Neural cell (in vitro differentiated cells): ENCODE measurements at regions not wholly inside any gene's neighbourhood (a gene's known extent, or its start where the extent isn't known, plus 50 kb on each side); places are given as distances from the start of the nearest gene placed in this dataset.

Experiments used
- H2AFZ ChIP-seq: fragments of 200-600, 300-800 bp; sonication (generic), shearing (Covaris generic); 2 replicates; pipeline ENCODE4 v1.6.0; 2014; ENCODE audit warnings: low read depth, mild to moderate bottlenecking, antibody characterized with exemption, low read length, moderate library complexity
- H3F3A ChIP-seq: fragments of 200-600 bp; shearing (Covaris generic); 2 replicates; pipeline ENCODE4 v1.6.1; 2016; ENCODE audit warnings: mild to moderate bottlenecking, moderate library complexity, mixed read lengths, antibody characterized with exemption, low read length; ENCODE audit not compliant: insufficient read depth, poor library complexity, severe bottlenecking
- H3K27ac ChIP-seq: fragments of 200-600, 300-800 bp; sonication (generic), shearing (Covaris generic); 2 replicates; pipeline ENCODE4 v1.5.1; 2014; ENCODE audit warnings: mild to moderate bottlenecking, low read length, moderate library complexity
- H3K27me3 ChIP-seq: fragments of 300-800, 200-600 bp; sonication (generic), shearing (Covaris generic); 2 replicates; pipeline ENCODE4 v1.6.0; 2014; ENCODE audit warnings: mild to moderate bottlenecking, low read depth, low read length, moderate library complexity; ENCODE audit not compliant: insufficient read depth
- H3K36me3 ChIP-seq: fragments of 300-800, 200-600 bp; sonication (generic), shearing (Covaris generic); 2 replicates; pipeline ENCODE4 v1.5.1; 2014; ENCODE audit warnings: mild to moderate bottlenecking, antibody characterized with exemption, low read length, moderate library complexity; ENCODE audit not compliant: insufficient read depth
- H3K4me2 ChIP-seq: fragments of 300-800, 200-600 bp; sonication (generic), shearing (Covaris generic); 2 replicates; pipeline ENCODE4 v1.6.0; 2014; ENCODE audit warnings: mild to moderate bottlenecking, low read length
- H3K4me3 ChIP-seq: fragments of 300-800, 200-600 bp; sonication (generic), shearing (Covaris generic); 2 replicates; pipeline ENCODE4 v1.5.1; 2014; ENCODE audit warnings: mild to moderate bottlenecking, low read length, moderate library complexity
- H3K79me2 ChIP-seq: fragments of 200-600 bp; shearing (Covaris generic); replicated peaks from 2 replicates; pipeline ENCODE4 v1.6.0; 2014; ENCODE audit warnings: mild to moderate bottlenecking, low read length, moderate library complexity; ENCODE audit not compliant: insufficient read depth
- H3K9ac ChIP-seq: fragments of 300-800, 200-600 bp; sonication (generic), shearing (Covaris generic); 2 replicates; pipeline ENCODE4 v1.6.1; 2016; ENCODE audit warnings: mild to moderate bottlenecking, low read length, mixed read lengths
- H3K9me2 ChIP-seq: fragments of 200-600 bp; shearing (Covaris generic); 2 replicates; pipeline ENCODE4 v1.6.1; 2016; ENCODE audit warnings: mild to moderate bottlenecking, low read length, mixed read lengths; ENCODE audit not compliant: insufficient read depth
- H3K9me3 ChIP-seq: fragments of 200-600, 300-800 bp; sonication (generic), shearing (Covaris generic); 2 replicates; pipeline ENCODE4 v1.6.1; 2016; ENCODE audit warnings: mild to moderate bottlenecking, mixed run types, low read length, moderate library complexity, mixed read lengths
- H4K20me1 ChIP-seq: fragments of 200-600 bp; shearing (Covaris generic); 2 replicates; pipeline ENCODE4 v1.6.1; 2016; ENCODE audit warnings: mild to moderate bottlenecking, mixed run types; ENCODE audit not compliant: insufficient read depth
- CTCF ChIP-seq: fragments of 450-650 bp; IDR thresholded peaks from 2 replicates; pipeline ENCODE4 v1.5.1; 2014; ENCODE audit warnings: antibody characterized with exemption, mild to moderate bottlenecking, moderate library complexity; ENCODE audit not compliant: poor library complexity, severe bottlenecking
- EP300 ChIP-seq: fragments of 450-650 bp; conservative IDR thresholded peaks from 2 replicates; pipeline ENCODE4 v1.6.1; 2014; ENCODE audit warnings: antibody characterized with exemption, mild to moderate bottlenecking, moderate library complexity; ENCODE audit not compliant: poor library complexity, severe bottlenecking
- EZH2 ChIP-seq: fragments of 200-600, 300-800 bp; shearing (Covaris generic), sonication (generic); IDR thresholded peaks from 2 replicates; pipeline ENCODE4 v1.6.1; 2014; ENCODE audit warnings: antibody characterized with exemption, low read length, borderline replicate concordance, mild to moderate bottlenecking; ENCODE audit not compliant: insufficient read depth, poor library complexity, severe bottlenecking
- MXI1 ChIP-seq: fragments of 450-650 bp; conservative IDR thresholded peaks from 2 replicates; pipeline ENCODE4 v1.6.1; 2014; ENCODE audit warnings: antibody characterized with exemption, mild to moderate bottlenecking; ENCODE audit not compliant: poor library complexity, severe bottlenecking
- POLR2AphosphoS5 ChIP-seq: IDR thresholded peaks from 2 replicates; pipeline ENCODE4 v1.6.1; 2012
- RAD21 ChIP-seq: fragments of 450-650 bp; conservative IDR thresholded peaks from 2 replicates; pipeline ENCODE4 v1.6.1; 2014; ENCODE audit warnings: antibody characterized with exemption, mild to moderate bottlenecking, moderate library complexity
- REST ChIP-seq: IDR thresholded peaks from 2 replicates; pipeline ENCODE4 v1.6.1; 2012; ENCODE audit warnings: borderline replicate concordance
- SMC3 ChIP-seq: fragments of 450-650 bp; conservative IDR thresholded peaks from 2 replicates; pipeline ENCODE4 v1.6.1; 2014; ENCODE audit warnings: antibody characterized with exemption, mild to moderate bottlenecking, moderate library complexity; ENCODE audit not compliant: poor library complexity
- TAF1 ChIP-seq: IDR thresholded peaks from 2 replicates; pipeline ENCODE4 v1.6.1; 2012; ENCODE audit warnings: low read depth

- Histone ChIP-seq H3K4me3 (no peak overlapping the region), H3K9ac (no peak overlapping the region), H3F3A (no peaks in the 10 kb centered on the region), H3K9me2 (no peaks in the 10 kb centered on the region), H3K4me2 (no peak overlapping the region), H3K27me3 (no peaks in the 10 kb centered on the region), H3K9me3 (no peaks in the 10 kb centered on the region), H4K20me1 (no peaks in the 10 kb centered on the region), H3K36me3 (no peaks in the 10 kb centered on the region), H2AFZ (no peak overlapping the region), H3K79me2 (no peaks in the 10 kb centered on the region), H3K27ac (no peak overlapping the region)
- no peak for TF ChIP-seq TAF1
- TF ChIP-seq MXI1 = no peak
- TF ChIP-seq POLR2AphosphoS5 = no peak
- TF ChIP-seq SMC3 = no peak
- no peak for TF ChIP-seq EP300
- TF ChIP-seq CTCF = no peak
- TF ChIP-seq RAD21 = no peak
- TF ChIP-seq EZH2 = no peak
- no peak for TF ChIP-seq REST
Observed at GRCh38 chr2:4891394-4891793, 800.8 kb upstream of the SOX11 start.

- TF ChIP-seq EP300 (no peak), REST (no peak), POLR2AphosphoS5 (no peak), EZH2 (no peak)
- Histone ChIP-seq H3K4me3 (no peak overlapping the region), H3K79me2 (no peaks in the 10 kb centered on the region), H3K36me3 (no peaks in the 10 kb centered on the region), H3K9me3 (no peaks in the 10 kb centered on the region), H3F3A (no peaks in the 10 kb centered on the region), H3K4me2 (no peak overlapping the region), H4K20me1 (no peaks in the 10 kb centered on the region), H3K9ac (no peak overlapping the region), H2AFZ (no peak overlapping the region), H3K9me2 (no peaks in the 10 kb centered on the region), H3K27ac (no peak overlapping the region), H3K27me3 (no peaks in the 10 kb centered on the region)
Observed at GRCh38 chr2:4895371-4895770, 796.8 kb upstream of the SOX11 start.
